Endothelial cell of hepatic sinusoid (primary cell): ENCODE measurements at regions not wholly inside any gene's neighbourhood (a gene's known extent, or its start where the extent isn't known, plus 50 kb on each side); places are given as distances from the start of the nearest gene placed in this dataset.
"Not testable (repeated sequence)": the region's sequence is repeated elsewhere in the genome, so short reads cannot be mapped to it uniquely, and the experiment has no call there.

ENCODE experiments used
- in situ Hi-C: cut with HindIII; loops from 2 replicates; pipeline ENCODE4 v1.10.0; 2017; ENCODE audit warnings: low sequenced_read_pairs

DNA sequence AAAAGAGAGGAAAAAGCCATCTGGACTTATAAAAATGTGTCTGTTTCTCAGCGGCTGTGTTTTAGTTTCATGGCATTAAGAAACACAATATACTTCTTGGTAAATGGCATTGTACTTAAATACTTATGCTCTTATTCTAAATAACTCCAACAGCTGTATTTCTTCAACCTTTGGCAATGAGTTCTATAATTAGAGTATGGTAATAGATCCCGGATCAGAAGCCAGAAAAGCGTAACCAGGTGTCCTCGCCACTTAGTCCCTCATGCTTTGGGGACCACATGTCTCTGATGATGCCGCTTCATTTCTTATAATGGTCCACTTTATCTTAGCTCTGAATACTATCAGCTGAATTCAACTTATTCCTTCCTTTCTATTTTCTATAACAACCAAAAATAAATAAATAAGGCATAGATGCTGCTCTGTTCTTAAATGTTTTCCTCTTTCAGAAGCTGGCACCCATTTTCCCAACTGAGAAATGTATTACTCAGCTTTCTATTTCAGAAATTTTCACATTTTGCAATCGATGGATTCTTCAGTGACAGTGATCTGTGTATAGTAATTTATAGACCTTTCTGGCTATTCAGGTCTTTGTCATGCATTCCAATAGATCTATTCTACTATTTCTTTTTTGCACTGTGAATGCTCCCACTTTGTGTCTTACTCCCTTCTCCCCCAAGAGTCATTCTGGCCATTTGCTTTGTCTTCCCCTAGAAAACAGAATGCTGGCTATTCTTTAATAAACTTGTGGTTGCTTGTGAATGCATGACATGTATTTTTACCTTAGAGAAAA, 87.6 kb upstream of the KBTBD8 start:
- in situ Hi-C loops: no loop called here

DNA sequence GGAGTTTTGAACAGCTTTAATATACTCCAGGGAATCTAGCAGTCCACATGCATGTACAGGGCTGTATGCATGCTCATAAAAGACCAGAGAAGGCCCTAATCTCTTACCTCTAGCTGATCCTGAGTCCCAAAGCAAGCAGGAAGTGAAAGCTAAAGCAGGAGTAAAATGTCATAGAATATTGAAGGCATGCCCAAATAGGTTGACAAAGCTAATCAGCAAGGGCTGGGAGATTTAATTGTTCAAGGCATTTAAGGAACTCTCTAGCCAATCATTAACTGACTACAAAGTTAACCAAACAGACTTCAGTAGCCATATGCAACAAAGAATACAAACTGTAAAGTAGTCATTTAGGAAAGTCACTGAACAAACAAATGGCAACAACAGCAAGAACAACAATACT, 85.8 kb upstream of the KBTBD8 start:
- in situ Hi-C loops: no loop called here

DNA sequence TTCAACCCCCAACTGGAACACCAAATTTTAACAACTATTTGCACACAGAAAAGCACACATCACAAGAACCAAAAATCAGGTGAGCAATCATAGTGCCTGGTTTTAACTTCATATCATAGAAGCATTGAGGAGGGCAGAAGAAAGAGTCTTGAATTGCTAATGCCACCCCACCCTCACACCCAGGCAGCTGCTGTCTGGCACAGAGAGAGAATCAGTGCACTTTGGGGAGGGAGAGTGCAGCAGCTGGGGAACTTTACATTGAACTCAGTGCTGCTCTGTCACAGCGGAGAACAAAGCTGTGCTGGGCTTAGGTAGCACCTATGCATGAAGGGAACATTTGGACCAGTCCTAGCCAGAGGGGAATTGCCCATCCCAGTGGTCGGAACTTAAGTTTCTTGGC, 76.0 kb upstream of the KBTBD8 start:
- in situ Hi-C loops: no loop called here

DNA sequence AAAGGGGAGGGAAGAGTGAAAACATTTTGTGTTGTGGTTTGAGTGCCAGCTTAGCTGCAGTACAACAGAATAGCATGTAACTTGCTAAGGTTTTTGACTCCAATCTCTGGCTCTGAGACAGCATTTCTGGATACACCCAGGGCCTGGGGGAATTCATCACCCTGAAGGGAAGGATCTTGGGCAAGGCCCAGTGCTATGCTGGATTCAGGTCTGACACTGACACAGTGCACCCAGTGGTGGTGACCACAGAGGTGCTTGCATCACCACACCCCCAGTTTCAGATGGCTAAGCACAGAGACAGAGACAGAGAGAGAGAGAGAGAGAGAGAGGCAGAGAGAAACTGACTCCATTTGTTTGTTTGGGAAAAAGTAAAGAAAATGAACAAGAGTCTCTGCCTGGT, 74.1 kb upstream of the KBTBD8 start:
- in situ Hi-C loops: no loop called here

DNA sequence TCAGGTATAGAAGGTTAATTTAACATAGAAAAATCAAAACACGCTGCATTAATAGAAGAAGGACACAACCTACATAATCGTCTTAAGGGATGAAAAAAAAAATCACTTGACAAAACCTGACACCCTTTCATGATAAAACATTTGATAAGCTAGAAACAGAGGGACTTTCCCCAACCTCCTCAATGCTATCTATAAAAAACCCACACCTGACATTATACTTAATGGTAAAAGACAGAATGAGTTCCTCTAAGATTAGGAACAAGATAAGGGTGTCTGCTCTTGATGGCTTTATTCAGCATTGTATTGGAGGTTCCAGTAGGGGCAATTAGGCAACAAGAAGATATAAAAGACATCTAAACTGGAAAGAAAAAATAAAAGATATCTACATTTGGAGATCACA, 69.9 kb upstream of the KBTBD8 start:
- in situ Hi-C loops: no loop called here

DNA sequence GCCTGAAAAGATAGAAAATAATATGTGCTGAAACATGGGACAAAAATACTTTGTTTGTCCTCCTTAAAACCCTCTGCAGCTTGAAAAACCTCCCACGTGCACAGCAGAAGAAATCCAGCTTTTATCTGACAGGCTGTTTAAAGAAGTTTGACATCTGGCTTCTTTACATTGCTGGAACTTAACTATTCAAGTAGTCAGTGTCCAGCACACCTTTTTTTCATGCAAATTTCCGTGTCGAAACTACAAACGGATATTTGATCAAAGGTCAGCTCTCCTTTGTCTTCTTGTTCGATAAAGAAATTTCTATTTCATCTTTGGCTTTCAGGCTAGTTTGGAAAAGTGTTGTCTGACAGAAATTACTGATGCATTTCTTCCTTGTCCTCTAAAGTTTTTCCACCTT, 66.8 kb upstream of the KBTBD8 start:
- in situ Hi-C loops: no loop called here

DNA sequence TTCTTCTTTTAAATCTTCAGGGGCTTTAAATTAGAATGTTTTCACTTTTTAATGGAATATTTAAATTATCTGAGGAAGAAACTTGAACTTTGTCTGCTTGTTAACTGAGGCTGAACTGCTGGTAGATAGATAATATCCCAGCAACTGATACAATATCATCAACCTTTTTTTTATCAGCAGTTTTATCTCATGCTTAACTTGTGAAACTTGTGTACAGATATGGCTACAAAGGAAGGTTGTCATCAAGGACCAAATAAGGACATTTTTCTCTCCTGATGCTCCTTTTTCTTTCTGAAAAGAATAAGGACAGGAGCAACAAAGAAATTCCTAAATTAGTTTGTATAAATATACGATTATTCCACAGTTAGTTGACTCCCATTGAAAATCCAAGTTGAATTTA, 66.4 kb upstream of the KBTBD8 start:
- in situ Hi-C loops: no loop called here

DNA sequence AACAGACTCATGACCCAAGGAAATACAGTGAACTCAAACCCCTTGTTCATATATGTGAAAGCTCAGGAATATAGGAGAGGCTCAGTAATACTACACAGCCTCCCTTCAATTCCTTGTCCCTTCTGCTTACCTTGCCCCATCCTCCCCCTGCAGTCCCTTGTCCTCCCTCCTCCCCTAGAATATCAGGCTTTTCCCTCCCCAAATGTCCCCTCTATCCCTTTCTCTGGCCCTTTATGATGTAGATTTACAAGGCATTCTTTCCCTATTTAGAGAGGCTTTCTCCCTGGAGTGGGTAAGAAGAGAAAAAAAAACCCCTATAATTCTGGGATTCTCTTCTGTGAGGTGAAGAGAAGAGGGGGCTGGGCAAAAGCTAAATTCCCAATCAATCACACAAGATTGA, 64.9 kb upstream of the KBTBD8 start:
- in situ Hi-C loops: no loop called here

DNA sequence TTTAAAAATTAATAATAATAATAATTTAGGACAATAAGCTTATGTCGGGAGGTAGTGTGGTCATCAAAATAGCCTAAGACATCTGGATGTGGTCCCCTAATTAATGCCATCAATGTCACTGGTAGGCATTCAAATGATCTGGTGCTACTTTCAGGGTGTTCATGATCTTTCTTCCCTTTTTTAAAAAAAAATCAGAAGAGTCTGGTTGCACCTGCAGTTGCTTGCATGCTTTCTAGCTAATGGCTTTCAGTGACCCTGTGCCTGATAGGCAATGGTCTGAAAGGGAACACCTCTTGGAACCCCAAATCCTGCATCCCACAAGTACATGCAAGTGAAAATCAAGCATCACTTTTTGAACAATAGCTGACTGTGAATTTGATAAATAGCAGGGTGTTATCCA, 64.1 kb upstream of the KBTBD8 start:
- in situ Hi-C loops: no loop called here

DNA sequence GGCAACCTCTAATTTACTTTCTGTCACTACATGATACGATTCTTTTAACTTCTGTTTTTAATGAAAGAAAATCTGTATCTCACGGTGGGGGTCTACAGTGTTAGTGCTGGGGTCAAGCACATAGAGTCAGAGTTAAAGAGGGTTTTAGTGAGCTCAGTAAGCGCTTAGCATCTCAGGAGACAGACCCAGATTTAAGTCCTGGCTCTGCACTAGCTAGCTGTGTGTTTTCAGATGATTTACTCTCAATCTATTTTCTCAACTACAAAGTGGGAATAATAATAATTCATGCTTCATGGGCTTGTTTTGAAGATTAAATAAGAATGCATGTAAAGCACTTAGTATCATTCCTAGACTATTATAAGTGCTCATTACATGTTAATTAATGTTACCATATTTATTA, 63.4 kb upstream of the KBTBD8 start:
- in situ Hi-C loops: no loop called here

DNA sequence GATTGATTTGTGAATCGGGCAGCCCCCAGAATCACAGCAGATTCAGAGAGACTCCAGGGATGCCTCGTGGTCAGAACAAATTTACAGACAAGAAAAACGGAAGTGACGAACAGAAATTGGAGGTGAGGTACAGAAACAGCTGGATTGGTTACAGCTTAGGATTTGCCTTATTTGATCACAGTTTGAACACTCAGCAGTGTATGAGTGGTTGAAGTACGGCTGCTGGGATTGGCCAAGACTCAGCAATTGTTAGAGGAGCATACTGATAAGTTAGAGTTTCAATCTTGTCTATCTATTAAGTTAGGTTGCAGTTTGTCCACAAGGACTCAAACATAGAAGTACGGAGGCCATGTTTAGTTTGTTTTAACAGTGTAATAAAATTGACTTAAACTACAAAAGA, 61.1 kb upstream of the KBTBD8 start:
- in situ Hi-C loops: not testable (repeated sequence)

DNA sequence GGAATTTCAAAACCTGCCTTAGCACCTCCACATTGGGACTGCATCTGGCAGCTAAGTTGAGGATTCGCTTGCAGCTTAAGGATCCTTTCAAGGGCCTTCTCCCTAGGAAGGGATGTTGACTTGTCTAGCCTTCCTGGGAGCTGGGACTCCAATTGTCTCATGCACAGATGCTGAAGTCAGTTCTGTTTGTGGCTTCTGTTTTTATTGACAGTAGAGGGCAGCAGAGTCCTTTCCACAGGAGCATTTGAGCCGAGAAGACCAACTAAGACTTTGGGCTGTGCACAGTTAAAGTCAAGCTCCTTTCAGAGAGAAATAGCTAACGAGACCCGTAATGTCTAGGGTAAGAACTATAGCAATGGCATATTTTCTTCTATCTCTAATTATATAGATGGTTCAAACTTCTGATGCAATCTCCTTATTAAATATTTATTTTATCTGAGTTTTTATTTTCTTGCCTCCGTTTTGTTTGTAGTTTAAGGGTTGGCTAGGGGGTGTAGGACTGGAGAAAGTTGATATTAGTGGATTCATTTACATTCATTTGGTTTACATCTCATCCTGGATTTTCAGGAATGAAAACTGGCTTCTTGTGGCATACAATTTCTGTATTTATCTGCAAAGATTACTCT, 59.7 kb upstream of the KBTBD8 start:
- in situ Hi-C loops: no loop called here

DNA sequence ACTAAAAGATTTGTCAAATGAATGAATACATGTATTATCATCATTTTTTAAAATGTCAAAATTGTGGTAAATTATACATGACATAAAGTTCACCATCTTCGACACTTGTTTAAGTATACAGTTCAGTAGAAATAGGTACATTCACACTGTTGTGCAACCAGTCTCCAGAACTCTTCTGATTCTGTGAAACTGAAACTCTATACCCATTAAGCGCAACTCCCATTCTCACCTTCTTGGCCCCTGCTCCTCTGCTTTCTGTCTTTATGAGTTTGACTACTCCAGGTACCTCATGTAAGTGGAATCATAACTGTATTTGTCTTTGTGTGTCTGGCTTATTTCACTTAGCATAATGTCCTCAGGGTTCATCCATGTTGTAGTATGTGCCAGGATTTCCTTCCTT, 50.1 kb upstream of the KBTBD8 start:
- in situ Hi-C loops: no loop called here
